ENCODE measurements at regions not wholly inside any gene's neighbourhood (a gene's known extent, or its start where the extent isn't known, plus 50 kb on each side); places are given as distances from the start of the nearest gene placed in this dataset.
A peak's percentile ranks its signal among the peaks of the same experiment; 100 is the strongest.

- DNase-seq (ENCODE audit: low read depth in 3 of 3, low spot score in 2 of 3) = no peak
Measured at GRCh38 chr12:63090716-63091115, 60.3 kb downstream of the AVPR1A start.

GRCh38 chr12:63086149-63086915 lies 64.7 kb downstream of the AVPR1A start:
- DNase-seq (ENCODE audit: low read depth in 3 of 3, low spot score in 2 of 3) = no peak

GRCh38 chr12:63085120-63085519 lies 65.9 kb downstream of the AVPR1A start:
- no peak for DNase-seq (ENCODE audit: low read depth in 3 of 3, low spot score in 2 of 3)

GRCh38 chr12:63084501-63084900 lies 66.5 kb downstream of the AVPR1A start:
- no peak for DNase-seq (ENCODE audit: low read depth in 3 of 3, low spot score in 2 of 3)

- DNase-seq (ENCODE audit: low read depth in 3 of 3, low spot score in 2 of 3) = no peak
Measured at GRCh38 chr12:63083046-63083445, 68.0 kb downstream of the AVPR1A start.

- DNase-seq (ENCODE audit: low read depth in 3 of 3, low spot score in 2 of 3) = no peak
Measured at GRCh38 chr12:63079791-63080502, 71.1 kb downstream of the AVPR1A start.

GRCh38 chr12:63078906-63079305 lies 72.1 kb downstream of the AVPR1A start:
- no peak for DNase-seq (ENCODE audit: low read depth in 3 of 3, low spot score in 2 of 3)

GRCh38 chr12:63075376-63076060 lies 75.5 kb downstream of the AVPR1A start:
- DNase-seq (ENCODE audit: low read depth in 3 of 3, low spot score in 2 of 3) = no peak

- no peak for DNase-seq (ENCODE audit: low read depth in 3 of 3, low spot score in 2 of 3)
Measured at GRCh38 chr12:63070709-63071108, 80.3 kb downstream of the AVPR1A start.

GRCh38 chr12:63069860-63070617 lies 81.0 kb downstream of the AVPR1A start:
- DNase-seq (ENCODE audit: low read depth in 3 of 3, low spot score in 2 of 3) = no peak

- peak in 2 of 3 donors; percentile 48 to 51 for DNase-seq (ENCODE audit: low read depth in 3 of 3, low spot score in 2 of 3)
Measured at GRCh38 chr12:63068857-63069442, 82.1 kb downstream of the AVPR1A start.

- no peak for DNase-seq (ENCODE audit: low read depth in 3 of 3, low spot score in 2 of 3)
Measured at GRCh38 chr12:63066782-63067181, 84.2 kb downstream of the AVPR1A start.

GRCh38 chr12:63066136-63066535 lies 84.9 kb downstream of the AVPR1A start:
- no peak for DNase-seq (ENCODE audit: low read depth in 3 of 3, low spot score in 2 of 3)

GRCh38 chr12:63064080-63064479 lies 86.9 kb downstream of the AVPR1A start:
- DNase-seq (ENCODE audit: low read depth in 3 of 3, low spot score in 2 of 3) = no peak

GRCh38 chr12:63056649-63057048 lies 94.4 kb downstream of the AVPR1A start:
- DNase-seq (ENCODE audit: low read depth in 3 of 3, low spot score in 2 of 3) = no peak

- no peak for DNase-seq (ENCODE audit: low read depth in 3 of 3, low spot score in 2 of 3)
Measured at GRCh38 chr12:63052696-63053095, 98.3 kb downstream of the AVPR1A start.

- no peak for DNase-seq (ENCODE audit: low read depth in 3 of 3, low spot score in 2 of 3)
Measured at GRCh38 chr12:63047146-63047545, 103.9 kb downstream of the AVPR1A start.

GRCh38 chr12:63045020-63045860 lies 105.8 kb downstream of the AVPR1A start:
- no peak for DNase-seq (ENCODE audit: low read depth in 3 of 3, low spot score in 2 of 3)

- DNase-seq (ENCODE audit: low read depth in 3 of 3, low spot score in 2 of 3) = no peak
Measured at GRCh38 chr12:63042646-63043045, 107.7 kb upstream of the PPM1H start.

GRCh38 chr12:63041601-63042000 lies 106.7 kb upstream of the PPM1H start:
- no peak for DNase-seq (ENCODE audit: low read depth in 3 of 3, low spot score in 2 of 3)

All from right renal cortex interstitium (tissue), 3 donors.